ENCODE measurements at regions not wholly inside any gene's neighbourhood (a gene's known extent, or its start where the extent isn't known, plus 50 kb on each side); places are given as distances from the start of the nearest gene placed in this dataset.
"Not testable (repeated sequence)": the region's sequence is repeated elsewhere in the genome, so short reads cannot be mapped to it uniquely, and the experiment has no call there.

DNA sequence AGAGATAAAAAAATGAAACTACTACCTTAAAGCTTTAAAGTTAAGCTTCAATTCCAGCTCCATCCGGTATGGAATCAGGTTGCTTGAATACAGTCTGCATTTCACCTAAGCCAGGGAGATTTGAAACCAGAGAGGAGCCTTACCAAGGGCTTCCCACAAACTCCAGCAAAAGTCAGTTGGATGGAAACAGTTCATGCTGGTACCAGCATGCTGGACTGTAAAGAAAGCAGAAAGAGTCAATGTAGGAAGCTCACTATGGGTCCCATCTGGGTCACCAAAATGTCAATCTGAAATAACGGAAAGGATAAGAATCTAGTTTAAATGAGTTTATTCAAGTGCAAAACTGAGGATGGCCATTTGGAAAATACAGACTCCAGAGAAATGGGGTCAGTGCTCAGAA is 65.3 kb downstream of the CDO1 start:
- no peak for DNase-seq

DNA sequence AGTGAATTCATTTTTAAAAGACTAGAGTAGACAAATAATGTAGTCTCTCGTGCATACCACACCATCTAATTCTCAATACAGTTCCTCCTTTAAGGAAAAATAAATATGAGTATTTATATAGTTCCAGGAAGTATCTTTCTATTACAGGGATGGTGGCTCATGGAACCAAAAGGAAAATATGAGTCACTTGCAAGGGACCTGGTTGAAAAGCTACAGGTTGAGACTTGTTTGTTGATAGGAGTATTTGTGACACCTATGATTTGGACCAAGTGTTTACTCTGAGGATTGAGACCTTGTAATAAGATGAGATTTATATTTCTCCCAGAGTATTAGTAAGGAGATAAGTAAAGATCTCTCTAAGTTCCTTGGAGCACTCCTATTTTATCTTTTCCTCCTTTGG is 67.4 kb downstream of the CDO1 start:
- peak in 1 of 3 donors; percentile 18 for DNase-seq

DNA sequence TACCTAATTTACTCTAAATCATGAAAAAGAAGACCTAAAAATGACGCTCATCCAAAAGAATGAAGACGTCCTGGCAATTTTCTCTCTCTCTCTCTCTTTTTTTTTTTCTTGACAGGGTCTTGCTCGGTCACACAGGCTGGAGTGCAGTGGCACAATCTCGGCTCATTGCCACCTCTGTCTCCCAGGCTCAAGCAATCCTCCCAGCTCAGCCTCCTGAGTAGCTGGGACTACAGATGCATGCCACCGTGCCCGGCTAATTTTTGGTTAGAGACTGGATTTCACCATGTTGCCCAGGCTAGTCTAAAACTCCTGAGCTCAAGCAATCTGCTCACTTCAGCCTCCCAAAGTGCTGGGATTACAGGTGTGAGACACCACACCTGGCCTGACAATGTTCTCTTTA is 77.2 kb downstream of the CDO1 start:
- not testable (repeated sequence) for DNase-seq

DNA sequence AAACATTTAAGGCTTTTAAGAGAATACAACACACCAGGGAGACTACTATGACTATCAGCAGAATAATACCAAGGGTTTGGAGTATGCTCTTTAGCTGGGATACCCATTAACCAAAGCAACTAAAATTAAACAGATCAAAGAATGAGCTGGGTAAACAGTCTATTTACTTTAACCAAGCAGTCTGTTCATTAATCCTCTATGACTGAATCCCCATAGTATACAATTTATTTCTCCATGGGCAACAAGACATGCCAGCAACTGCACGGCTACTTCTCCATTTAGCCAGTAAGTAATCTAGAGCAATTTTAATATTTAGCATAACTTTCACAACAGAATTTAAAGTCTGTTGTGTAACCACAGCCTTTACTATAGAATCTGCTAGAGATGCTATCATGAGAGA is 77.6 kb downstream of the CDO1 start:
- DNase-seq: no peak

DNA sequence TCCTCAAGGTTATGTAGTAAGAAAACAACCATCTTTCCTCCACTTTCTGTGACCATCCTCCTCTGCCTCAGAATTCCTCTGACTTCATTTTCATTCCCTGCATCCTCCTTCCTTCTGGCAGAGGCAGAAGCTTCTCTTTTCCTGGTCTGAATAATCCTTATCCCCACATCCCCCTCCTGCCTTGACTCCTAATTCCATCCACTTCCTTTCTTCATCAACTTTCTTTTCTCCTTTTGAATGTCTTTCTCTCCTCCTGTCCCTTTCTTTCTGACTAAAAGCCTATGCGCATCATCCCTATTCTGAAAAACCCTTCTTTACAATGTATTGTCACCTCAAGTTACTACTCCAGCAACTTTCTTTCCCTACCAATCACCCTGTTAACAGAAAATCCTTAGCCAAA is 79.0 kb downstream of the CDO1 start:
- no peak for DNase-seq

DNA sequence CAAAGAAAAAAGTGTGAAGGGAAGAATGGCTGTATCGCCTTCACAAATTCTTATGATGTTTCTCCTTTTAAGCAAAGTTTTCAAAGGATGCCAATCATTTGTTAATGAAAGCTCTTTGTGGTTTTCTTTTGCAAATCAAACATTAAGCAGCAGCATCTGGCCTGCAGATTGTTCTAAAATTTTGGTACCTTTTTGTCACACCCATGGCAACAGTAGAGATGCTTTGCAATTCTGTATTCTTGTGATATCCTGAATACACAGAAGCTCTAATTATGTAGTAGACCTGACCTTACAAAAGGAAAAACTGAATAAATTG is 79.8 kb downstream of the CDO1 start:
- DNase-seq: no peak

DNA sequence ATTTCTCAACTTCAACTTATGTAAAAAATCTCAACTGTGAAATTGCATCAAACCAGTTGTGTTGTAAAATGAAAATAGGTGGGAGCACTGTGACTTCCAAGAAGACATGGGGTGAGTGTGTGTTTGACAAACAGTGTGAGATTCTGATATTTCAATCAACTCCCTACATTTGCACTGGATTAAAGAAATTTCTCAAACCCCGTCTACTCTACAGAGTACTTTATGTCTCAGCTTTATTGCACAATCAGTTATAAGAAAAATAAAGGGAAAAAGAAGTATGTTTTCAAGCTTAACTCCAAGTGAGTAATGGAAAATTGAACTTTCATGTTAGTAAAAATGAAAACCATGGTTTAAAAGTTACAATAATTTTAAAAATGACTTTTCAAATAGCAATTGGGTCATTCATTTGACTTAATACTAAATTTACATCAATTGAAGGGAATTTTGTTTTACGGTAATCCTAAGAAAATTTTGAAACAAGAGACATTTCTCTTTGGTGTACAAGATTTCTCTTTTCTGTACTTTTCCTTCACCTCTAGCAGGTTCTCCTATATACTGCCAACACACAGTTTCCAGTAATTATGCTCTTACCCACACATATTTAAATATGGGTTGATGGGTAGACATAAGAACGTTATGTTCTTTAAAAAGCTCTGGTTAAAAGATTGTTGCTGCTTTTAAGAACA is 80.3 kb downstream of the CDO1 start:
- no peak for DNase-seq

DNA sequence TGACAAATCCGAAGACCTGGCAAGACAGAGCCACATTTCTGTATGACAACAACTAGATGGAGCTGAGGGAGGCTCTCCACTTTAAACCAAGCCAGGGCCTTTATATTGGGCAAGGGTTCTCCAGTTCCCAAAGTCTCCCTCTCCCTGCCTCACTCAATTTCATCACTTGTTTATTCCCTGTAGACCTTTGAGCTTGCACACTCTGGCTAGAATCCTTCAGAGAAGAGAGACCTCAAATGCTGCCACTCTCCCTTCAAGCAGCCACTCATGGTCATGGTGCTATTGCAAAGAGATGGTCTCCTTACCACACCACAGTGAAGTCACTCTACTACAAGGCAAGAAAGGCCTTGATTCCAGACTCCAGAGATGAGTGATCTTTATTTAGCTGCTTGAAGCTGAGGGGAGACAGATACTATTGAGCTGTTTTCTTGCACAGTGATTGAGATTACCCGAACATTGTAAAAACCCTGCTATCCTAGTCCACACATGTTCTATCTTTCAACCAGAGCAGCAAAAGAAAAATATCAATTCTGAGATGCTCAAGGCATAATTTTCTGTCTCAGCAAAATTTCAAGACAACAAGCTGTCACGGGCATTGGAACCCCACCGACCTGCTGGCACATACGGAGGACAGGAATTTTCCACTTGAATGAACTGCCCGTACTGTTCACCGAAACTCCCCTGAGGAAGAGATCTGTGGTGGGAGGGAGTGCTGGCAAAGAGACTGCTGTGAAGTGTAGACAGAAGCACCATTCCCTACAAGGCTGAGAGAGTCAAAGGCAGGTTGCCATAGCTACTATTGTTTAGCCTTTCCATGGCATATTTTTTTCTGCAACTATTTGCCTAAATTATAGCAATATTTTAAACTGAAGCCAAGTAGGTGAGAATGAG is 81.1 kb downstream of the CDO1 start:
- DNase-seq: no peak

DNA sequence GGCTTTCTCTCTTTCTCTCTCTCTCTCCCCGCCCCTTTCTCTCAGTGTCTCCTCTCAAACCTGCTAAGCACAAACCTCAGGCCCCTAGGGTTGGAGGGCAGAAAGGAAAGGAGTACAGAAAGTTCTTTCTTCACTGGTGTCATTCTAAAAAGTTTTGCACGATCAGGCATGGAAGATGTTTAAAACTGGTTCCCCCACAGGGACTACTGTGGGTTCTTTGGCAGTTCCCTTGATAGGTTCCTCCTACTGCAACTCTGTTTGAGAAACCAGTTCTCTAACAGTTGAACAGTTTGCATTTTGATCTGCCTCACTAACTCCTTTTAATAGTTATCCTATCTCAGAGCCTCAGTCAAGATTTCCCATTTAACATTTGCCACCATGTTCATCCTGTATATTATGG is 82.9 kb downstream of the CDO1 start:
- no peak for DNase-seq

DNA sequence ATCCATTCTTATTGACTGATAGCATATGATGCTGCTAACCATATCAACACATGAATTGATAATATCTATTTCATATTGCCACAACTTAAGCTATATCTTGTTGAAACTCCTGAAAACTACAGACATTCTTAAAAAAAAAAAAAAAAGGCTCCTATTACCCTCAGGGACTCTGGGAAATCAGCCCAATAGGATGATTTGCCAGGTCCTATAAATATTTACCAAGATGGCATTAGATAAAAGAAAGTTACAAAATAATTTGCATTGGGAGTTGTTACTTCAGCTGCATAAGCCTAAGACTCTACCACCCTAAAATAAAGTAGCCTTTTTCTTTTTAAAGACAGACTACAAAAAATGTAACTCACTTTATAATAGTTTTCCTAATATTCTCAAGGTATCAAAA is 84.4 kb downstream of the CDO1 start:
- DNase-seq: no peak

DNA sequence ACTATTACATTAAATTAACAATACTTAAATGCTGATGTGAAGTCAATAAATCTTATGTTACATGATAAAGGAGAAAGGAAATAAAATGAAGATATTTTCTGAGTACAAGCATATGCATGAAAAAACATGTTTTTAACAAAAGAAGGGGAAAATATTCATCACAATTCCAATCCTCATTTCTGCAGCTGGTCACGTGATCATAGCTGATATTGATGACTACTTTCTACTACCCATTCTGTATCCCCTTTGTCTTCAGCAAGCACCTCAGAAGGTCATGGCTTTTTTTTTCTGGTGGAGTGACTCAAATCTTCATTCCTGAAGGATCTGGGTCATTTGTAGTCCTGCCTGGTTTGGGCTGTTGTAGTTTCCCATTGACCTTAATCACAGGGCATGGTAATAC is 90.9 kb downstream of the CDO1 start:
- DNase-seq: no peak

DNA sequence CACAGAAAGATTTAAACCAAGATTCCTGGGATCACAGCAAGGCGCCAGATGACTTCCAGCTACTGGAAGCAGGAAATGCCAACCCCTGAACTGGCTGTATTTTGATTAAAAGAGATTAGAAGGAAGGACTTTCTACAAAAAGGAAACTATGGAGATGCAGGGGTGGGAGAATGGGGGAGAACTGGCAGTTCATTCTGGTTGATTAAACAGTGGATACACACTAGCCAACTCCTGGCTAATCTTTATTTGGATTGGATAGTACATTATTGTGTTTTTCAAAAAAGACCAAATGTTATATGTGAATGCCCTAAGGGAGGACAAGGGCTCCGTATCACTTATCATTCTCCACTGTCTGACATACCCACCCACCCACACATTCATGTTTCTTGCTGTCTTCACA is 93.2 kb downstream of the CDO1 start:
- no peak for DNase-seq

DNA sequence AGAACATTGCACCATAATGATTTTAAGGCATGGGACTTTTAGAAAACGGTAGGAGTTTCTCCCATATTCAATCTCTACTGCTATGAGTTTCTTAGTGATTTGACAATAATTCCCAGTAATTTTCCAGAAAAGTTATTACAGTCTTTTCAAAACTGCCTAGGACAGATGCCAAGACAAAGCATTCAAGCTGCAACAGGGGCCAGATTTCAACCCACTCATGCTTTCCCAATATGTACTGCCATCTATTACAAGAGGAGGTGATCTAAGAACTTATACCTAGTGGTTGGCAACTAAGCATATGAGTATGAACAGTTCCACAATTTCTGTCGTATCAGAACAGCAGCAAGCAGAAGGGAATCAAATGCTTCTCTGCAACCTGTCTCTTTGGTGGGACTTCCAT is 95.1 kb upstream of the TMED7 start:
- DNase-seq: no peak

DNA sequence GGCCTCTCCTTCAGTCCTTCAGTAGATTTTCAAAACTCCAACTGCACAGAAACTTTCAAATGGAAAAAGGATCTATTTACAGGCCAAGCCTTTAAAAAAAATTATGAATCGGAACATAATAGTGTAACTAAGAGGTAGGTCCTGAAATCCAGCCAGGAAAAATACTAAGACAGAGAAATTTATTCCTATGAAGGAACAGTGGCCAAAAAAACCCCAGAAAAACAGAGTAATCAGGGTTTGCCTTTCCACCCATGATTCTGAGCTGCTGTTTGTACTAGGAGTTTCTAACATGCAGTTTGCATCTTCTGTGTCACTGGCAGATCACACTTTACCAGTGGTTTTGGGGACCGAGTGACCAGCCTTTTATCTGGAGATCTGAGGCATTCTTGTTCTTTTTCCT is 93.1 kb upstream of the TMED7 start:
- DNase-seq: peak; percentile 32 to 66 (median 53)

DNA sequence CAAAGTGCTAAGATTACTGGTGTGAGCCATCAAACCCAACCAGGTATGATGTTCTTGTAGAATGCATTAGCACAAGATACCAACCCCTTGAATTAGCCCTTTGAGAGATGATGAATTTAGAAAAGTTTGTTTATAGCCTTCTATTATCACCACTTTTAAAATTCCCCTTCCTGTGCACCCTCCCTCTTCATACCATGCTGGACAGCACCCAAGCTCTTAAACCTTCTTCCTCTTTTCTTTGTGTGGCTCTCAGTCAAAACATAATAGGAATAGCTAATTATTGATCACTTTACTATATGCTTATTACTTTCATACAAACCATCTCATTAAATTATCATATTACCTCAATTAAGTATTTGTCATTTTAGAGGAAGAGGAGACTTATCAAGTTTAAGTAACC is 87.6 kb upstream of the TMED7 start:
- DNase-seq: no peak

DNA sequence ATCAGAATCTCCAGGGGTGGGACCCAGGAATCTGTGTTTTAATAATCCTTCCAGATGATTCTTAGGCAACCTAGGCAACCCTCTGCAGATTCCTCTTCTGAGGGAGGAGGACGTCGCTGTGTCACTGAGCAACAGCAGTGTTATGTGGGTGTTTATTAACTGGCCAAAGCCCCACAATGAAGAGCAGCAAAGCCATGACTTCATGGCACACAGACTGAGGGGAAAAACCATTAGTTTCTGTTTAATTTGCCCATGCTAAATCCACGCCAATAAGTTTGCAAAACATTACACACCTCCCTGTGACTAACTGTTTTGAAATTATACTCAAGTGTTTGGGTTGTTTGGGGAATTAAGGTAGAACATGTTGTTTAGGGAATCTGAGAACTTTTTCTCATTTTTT is 83.7 kb upstream of the TMED7 start:
- DNase-seq: no peak

DNA sequence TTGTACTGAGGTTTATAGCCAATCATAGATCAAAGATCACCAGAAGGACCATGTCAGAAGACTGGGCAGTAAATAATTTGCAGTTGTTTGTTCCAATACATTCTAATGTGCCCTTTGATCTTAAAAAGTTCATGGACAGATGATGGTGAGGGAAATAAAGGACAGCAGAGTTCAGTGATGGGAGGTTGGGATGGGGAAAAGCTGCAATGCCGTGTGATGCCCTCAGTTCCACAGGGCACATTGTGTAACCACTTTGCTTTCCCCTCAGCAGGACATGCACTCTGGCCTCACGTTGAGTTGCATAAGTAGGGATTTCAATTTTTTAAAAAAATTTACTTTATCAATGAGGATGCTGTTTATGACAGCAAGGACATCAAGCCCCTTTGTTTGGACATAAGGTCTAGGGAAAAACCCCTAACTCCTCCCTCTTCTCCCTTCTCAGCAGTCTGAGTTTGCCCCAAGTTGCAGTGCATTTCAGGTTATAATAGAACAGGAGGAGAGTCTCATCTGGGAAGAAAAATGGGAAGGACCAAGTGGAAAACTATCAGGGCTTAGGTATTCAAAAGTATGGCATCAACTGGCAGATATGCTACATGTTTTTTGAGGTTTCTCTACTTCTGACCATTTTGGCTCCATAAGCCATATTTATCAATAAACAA is 83.1 kb upstream of the TMED7 start:
- DNase-seq: no peak

DNA sequence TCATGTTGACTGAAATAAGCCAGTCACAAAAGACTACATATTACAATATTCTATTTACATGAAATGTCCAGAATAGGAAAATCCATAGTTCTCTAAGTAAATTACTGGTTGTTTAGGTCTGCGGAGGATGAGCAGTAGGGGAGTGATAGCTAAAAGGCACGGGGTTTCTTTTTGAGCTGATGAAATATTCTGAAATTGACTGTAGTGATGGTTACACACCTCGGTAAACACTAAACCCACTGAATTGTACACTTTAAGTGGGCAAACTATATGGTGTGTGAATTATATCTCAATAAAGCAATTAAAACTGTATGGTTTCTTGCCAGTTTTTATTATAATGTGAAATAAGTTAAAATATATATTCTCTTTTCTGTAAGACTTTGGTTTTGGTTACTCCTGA is 77.7 kb upstream of the TMED7 start:
- no peak for DNase-seq

DNA sequence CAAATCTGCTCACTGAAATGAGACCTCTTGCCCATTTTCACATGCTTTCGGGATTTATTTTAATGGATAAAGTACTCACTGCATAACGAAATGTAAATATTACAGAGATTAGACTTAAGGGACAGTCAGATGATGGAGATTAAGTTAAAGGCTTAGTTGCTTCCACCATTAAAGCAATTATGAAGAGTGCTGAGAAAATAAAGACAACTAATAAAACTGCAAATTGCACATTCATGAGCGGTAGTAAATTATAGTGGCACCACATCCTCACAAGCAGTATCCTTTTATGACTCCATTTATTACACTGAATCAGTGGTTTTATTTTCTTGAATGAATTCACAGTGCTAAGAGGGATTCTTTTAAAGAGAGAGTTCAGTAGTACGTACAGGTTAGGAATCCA is 76.2 kb upstream of the TMED7 start:
- no peak for DNase-seq

DNA sequence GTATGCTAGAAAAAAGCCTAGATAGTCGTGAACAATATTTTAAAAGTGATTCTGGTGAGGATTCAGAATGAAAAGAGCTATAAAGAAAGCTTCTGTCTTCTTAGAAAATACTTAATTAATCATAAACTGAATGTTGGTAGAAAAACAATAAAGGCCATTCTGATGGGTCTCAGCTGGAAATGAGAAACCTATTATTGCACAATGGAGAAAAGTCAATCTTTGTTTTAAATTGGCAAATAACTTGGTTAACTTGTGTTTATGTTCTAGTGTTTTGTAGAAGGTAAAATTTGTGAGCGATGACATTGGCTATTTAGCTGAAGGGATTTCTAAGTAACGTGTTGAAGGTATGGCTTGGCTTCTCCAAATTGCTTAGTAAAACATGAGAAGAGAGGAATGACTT is 74.1 kb upstream of the TMED7 start:
- DNase-seq: no peak

DNA sequence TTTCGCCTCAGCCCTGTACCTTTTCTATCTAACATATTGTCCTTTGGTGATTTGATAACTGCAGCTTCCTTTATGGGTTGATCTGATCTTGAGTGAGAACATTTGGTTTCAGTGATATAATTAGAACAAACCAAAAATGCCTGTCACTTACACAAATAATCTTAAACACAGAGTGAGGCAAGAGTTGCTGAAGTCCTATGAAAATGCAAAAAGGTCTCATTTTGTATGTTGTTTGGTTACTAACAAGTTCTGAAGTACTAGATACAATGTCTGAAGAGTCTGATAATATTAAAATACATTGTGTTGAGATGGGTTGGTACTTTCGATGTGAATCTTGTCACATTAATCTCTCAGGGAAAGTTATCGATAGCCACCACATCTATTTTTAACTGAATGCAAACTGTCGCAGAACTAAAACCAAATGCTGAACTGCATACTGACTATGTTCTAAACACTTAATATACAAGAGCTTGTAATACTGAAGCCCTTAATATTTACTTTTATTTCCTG is 70.4 kb upstream of the TMED7 start:
- no peak for DNase-seq

DNA sequence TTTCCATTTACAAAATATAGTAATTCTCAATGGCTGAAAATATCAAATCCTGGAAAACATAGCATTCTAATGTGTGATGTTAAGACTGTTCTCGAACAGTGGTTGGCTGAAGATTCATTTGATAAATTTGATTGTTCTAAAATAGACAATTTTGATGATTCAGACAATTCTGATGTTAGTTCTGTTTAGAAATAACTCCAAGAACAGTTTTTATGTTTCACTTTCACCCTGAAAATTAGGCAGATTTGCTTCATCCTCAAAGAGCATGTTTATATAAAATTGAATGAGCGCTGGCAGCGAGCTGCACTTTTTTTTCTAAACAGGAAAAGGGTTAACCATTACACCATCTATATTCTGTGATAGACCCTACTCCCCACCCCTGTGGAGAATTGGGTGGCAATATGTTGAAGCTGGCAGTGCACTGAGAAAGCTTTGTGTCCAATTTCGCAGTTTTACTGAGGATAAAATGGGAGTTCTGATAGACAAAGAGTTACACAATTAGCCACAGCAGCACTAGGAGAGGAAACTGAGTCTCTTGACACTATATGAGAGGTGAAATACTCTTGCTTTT is 69.6 kb upstream of the TMED7 start:
- no peak for DNase-seq

DNA sequence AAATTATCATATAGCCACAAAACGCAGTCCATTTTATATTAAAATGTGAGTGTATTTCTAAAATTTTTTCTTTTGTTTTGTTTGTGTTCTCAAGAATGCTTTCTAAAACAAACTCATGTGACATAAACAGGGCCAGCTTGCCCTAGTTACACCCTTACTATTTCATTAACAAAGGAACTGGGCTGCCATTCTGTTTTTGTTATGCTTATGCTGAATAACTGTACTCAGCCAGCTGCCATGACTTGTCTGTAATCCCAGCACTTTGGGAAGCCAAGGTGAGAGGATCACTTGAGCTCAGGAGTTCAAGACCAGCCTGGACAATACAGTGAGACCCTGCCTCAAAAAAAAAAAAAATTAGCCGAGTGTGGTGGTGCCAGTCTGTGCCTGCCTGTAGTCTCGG is 66.0 kb upstream of the TMED7 start:
- DNase-seq: not testable (repeated sequence)
